Type B pancreatic cell (in vitro differentiated cells): ENCODE measurements at regions not wholly inside any gene's neighbourhood (a gene's known extent, or its start where the extent isn't known, plus 50 kb on each side); places are given as distances from the start of the nearest gene placed in this dataset.
"Not testable (repeated sequence)": the region's sequence is repeated elsewhere in the genome, so short reads cannot be mapped to it uniquely, and the experiment has no call there.

ENCODE experiments used
- DNase-seq: peaks from one replicate; pipeline ENCODE4 v3.0.0; 2021; ENCODE audit warnings: mixed read lengths; ENCODE audit not compliant: unreplicated experiment; ENCODE audit errors: extremely low spot score
- H3K27ac Mint-ChIP-seq: 2 replicates; pipeline ENCODE4 v1.8.0; 2021; ENCODE audit warnings: mild to moderate bottlenecking, mixed read lengths
- H3K27me3 Mint-ChIP-seq: 2 replicates; pipeline ENCODE4 v1.8.0; 2021; ENCODE audit warnings: mixed read lengths
- H3K36me3 Mint-ChIP-seq: 2 replicates; pipeline ENCODE4 v1.8.0; 2021; ENCODE audit warnings: mixed read lengths
- H3K4me1 Mint-ChIP-seq: one replicate; pipeline ENCODE4 v1.8.0; 2021; ENCODE audit warnings: mixed read lengths; ENCODE audit not compliant: unreplicated experiment
- H3K4me3 Mint-ChIP-seq: 2 replicates; pipeline ENCODE4 v1.8.0; 2021; ENCODE audit warnings: mild to moderate bottlenecking, mixed read lengths
- H3K9me3 Mint-ChIP-seq: 2 replicates; pipeline ENCODE4 v1.8.0; 2021; ENCODE audit warnings: mixed read lengths
- CTCF ChIP-seq: fragments of 200-600 bp; sonication (generic); conservative IDR thresholded peaks from 2 replicates; pipeline ENCODE4 v1.5.0; 2021; ENCODE audit warnings: antibody characterized with exemption, mild to moderate bottlenecking

GRCh38 chr5:25539536-25539935, 894.8 kb upstream of the CDH10 start:
- no peak for TF ChIP-seq CTCF
- no peaks in the 10 kb centered on the region for H3K27me3 Mint-ChIP-seq
- no peak overlapping the region for H3K27ac Mint-ChIP-seq
- H3K4me3 Mint-ChIP-seq, result no peak overlapping the region
- H3K9me3 Mint-ChIP-seq, result no peaks in the 10 kb centered on the region
- peaks cover 2% of the 10 kb centered on the region for H3K4me1 Mint-ChIP-seq
- H3K36me3 Mint-ChIP-seq, result no peaks in the 10 kb centered on the region
- no peak for DNase-seq

- H3K4me1 Mint-ChIP-seq, H3K27me3 Mint-ChIP-seq, DNase-seq, H3K9me3 Mint-ChIP-seq, H3K4me3 Mint-ChIP-seq, H3K27ac Mint-ChIP-seq, H3K36me3 Mint-ChIP-seq: not testable (repeated sequence)
Observed at GRCh38 chr5:25536461-25536860, 891.7 kb upstream of the CDH10 start.

- Mint-ChIP-seq H3K27ac (no peak overlapping the region), H3K9me3 (peaks cover 4% of the 10 kb centered on the region), H3K4me1 (no peaks in the 10 kb centered on the region), H3K27me3 (no peaks in the 10 kb centered on the region), H3K4me3 (no peak overlapping the region), H3K36me3 (no peaks in the 10 kb centered on the region)
- no peak for TF ChIP-seq CTCF
- DNase-seq, result no peak
Observed at GRCh38 chr5:25516141-25516540, 871.4 kb upstream of the CDH10 start.

GRCh38 chr5:25515525-25515924, 870.7 kb upstream of the CDH10 start:
- H3K36me3 Mint-ChIP-seq, result no peaks in the 10 kb centered on the region

GRCh38 chr5:25510692-25511091, 865.9 kb upstream of the CDH10 start:
- H3K4me3 Mint-ChIP-seq, H3K4me1 Mint-ChIP-seq, H3K27ac Mint-ChIP-seq, H3K27me3 Mint-ChIP-seq, DNase-seq, H3K36me3 Mint-ChIP-seq, H3K9me3 Mint-ChIP-seq: not testable (repeated sequence)

More at GRCh38 chr5:25515525-25515924, 870.7 kb upstream of the CDH10 start:
- peaks cover 4% of the 10 kb centered on the region for H3K9me3 Mint-ChIP-seq
- TF ChIP-seq CTCF, result no peak
- no peaks in the 10 kb centered on the region for H3K4me1 Mint-ChIP-seq
- DNase-seq, result no peak
- no peak overlapping the region for H3K4me3 Mint-ChIP-seq
- no peak overlapping the region for H3K27ac Mint-ChIP-seq
- no peaks in the 10 kb centered on the region for H3K27me3 Mint-ChIP-seq

GRCh38 chr5:25508011-25508410, 863.2 kb upstream of the CDH10 start:
- H3K36me3 Mint-ChIP-seq, H3K27ac Mint-ChIP-seq, H3K4me1 Mint-ChIP-seq, H3K4me3 Mint-ChIP-seq, H3K9me3 Mint-ChIP-seq, DNase-seq, H3K27me3 Mint-ChIP-seq: not testable (repeated sequence)

GRCh38 chr5:25500635-25501034, 855.9 kb upstream of the CDH10 start:
- no peak overlapping the region for H3K4me3 Mint-ChIP-seq
- no peaks in the 10 kb centered on the region for H3K36me3 Mint-ChIP-seq
- no peaks in the 10 kb centered on the region for H3K9me3 Mint-ChIP-seq
- DNase-seq, result no peak
- no peaks in the 10 kb centered on the region for H3K4me1 Mint-ChIP-seq
- TF ChIP-seq CTCF, result no peak
- no peaks in the 10 kb centered on the region for H3K27me3 Mint-ChIP-seq
- H3K27ac Mint-ChIP-seq, result no peak overlapping the region
